ENCODE measurements at regions not wholly inside any gene's neighbourhood (a gene's known extent, or its start where the extent isn't known, plus 50 kb on each side); places are given as distances from the start of the nearest gene placed in this dataset.

DNA sequence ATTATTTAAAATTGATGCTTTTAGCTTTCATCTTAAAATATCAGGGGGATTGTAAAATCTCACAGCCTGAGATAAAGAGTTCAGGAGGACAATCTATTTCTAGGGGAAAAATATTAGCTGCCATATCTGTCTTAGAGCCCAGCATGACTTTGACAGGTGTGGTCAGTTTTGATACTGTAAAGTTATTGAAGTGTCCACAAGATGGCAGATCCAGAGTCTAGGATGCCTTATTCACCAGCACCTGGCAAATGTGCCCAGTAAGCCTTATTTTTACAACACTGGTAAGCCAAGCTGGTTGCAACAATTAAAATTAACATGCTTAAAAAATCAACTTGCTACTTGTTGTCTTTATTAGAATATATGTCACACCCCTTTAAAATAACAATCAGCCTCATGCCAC, 579.3 kb downstream of the SH2D4B start:
- Histone ChIP-seq H2AFZ (ENCODE audit: low read length) (no peak overlapping the region), H3K79me2 (ENCODE audit: insufficient read depth, low read depth, low read length) (no peaks in the 10 kb centered on the region), H4K20me1 (ENCODE audit: insufficient read depth, low read length) (no peaks in the 10 kb centered on the region), H3K9me2 (ENCODE audit: insufficient read depth, low read length) (no peaks in the 10 kb centered on the region), H3K27ac (ENCODE audit: low read depth, low read length, poor library complexity, severe bottlenecking) (no peak overlapping the region), H3K4me3 (ENCODE audit: low read depth, low read length, poor library complexity, severe bottlenecking) (no peak overlapping the region), H3K36me3 (ENCODE audit: insufficient read depth, low read length) (no peaks in the 10 kb centered on the region), H3K9me3 (ENCODE audit: low read length) (no peaks in the 10 kb centered on the region), H3K4me1 (ENCODE audit: insufficient read depth, low read length, poor library complexity, severe bottlenecking) (no peaks in the 10 kb centered on the region), H3K4me2 (ENCODE audit: low read length) (no peak overlapping the region)
- TF ChIP-seq, protein P1, sequence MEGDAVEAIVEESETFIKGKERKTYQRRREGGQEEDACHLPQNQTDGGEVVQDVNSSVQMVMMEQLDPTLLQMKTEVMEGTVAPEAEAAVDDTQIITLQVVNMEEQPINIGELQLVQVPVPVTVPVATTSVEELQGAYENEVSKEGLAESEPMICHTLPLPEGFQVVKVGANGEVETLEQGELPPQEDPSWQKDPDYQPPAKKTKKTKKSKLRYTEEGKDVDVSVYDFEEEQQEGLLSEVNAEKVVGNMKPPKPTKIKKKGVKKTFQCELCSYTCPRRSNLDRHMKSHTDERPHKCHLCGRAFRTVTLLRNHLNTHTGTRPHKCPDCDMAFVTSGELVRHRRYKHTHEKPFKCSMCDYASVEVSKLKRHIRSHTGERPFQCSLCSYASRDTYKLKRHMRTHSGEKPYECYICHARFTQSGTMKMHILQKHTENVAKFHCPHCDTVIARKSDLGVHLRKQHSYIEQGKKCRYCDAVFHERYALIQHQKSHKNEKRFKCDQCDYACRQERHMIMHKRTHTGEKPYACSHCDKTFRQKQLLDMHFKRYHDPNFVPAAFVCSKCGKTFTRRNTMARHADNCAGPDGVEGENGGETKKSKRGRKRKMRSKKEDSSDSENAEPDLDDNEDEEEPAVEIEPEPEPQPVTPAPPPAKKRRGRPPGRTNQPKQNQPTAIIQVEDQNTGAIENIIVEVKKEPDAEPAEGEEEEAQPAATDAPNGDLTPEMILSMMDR (conservative IDR thresholded peaks at IDR 0.05; ENCODE audit: low read length), result 0 out of 2 replicates have a peak, but pooled peaks have one; percentile 15
- no peak for TF ChIP-seq EZH2phosphoT487 (IDR thresholded peaks at IDR 0.05; ENCODE audit: borderline replicate concordance, low read depth, low read length)
- ChIA-PET CTCF (ENCODE audit: unreplicated experiment) (no interaction called here), POLR2A (no interaction called here)
- no TSS peak for BruUV-seq (replicated peaks)
- DNase-seq (ENCODE audit: low spot score), result no peak
- intact Hi-C loops (cut with micrococcal nuclease; ENCODE audit: unreplicated experiment), result no loop called here

DNA sequence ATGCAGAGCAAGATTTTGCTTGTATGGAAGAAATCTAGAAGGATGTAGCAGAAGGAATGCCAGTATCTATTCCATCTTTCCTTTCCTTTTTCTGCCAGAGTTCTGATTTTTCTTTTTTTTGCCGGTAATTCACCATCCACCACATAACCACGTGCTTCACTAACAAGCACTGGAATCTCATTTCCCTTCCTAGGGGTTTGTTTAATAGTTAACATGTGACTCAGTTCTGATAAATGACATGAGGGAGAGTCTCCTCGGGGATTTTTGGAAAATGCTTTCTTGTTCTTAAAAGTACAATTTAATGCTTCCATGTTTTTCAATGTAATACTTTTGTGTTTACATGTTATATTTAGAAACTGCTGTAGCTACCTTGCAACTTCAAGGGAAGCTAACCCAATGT, 590.2 kb downstream of the SH2D4B start:
- Histone ChIP-seq H3K4me3 (ENCODE audit: low read depth, low read length, poor library complexity, severe bottlenecking) (no peak overlapping the region), H3K4me1 (ENCODE audit: insufficient read depth, low read length, poor library complexity, severe bottlenecking) (no peaks in the 10 kb centered on the region), H4K20me1 (ENCODE audit: insufficient read depth, low read length) (no peaks in the 10 kb centered on the region), H3K4me2 (ENCODE audit: low read length) (no peak overlapping the region), H3K36me3 (ENCODE audit: insufficient read depth, low read length) (no peaks in the 10 kb centered on the region), H2AFZ (ENCODE audit: low read length) (no peak overlapping the region), H3K9me2 (ENCODE audit: insufficient read depth, low read length) (no peaks in the 10 kb centered on the region), H3K79me2 (ENCODE audit: insufficient read depth, low read depth, low read length) (no peaks in the 10 kb centered on the region), H3K9me3 (ENCODE audit: low read length) (no peaks in the 10 kb centered on the region), H3K27ac (ENCODE audit: low read depth, low read length, poor library complexity, severe bottlenecking) (no peak overlapping the region)
- intact Hi-C loops (cut with micrococcal nuclease; ENCODE audit: unreplicated experiment), result no loop called here
- ChIA-PET POLR2A (no interaction called here), CTCF (ENCODE audit: unreplicated experiment) (no interaction called here)
- TF ChIP-seq, protein P1 (conservative IDR thresholded peaks at IDR 0.05; ENCODE audit: low read length), result no peak
- TF ChIP-seq EZH2phosphoT487 (IDR thresholded peaks at IDR 0.05; ENCODE audit: borderline replicate concordance, low read depth, low read length), result no peak
- no TSS peak for BruUV-seq (replicated peaks)
- DNase-seq (ENCODE audit: low spot score), result no peak

DNA sequence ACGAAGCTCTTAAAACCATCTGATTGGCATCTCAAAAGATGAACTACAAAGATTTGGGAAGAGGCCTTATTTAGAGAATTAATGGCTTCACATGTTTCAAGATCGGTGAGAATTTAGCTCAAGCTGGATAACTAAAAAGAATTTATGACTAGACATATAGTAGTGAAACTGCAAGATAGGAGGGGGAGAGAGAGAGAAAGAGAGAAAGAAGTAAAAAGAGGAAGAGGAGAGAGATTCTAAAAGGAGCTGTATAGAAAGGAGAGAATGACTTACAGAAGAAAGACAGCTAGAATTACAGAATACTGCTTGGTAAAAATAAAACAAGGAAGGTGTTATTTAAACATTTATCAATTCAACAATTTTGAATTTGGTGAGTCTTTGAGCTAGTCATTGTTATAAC, 592.3 kb downstream of the SH2D4B start:
- no peak for TF ChIP-seq EZH2phosphoT487 (IDR thresholded peaks at IDR 0.05; ENCODE audit: borderline replicate concordance, low read depth, low read length)
- TF ChIP-seq, protein P1 (conservative IDR thresholded peaks at IDR 0.05; ENCODE audit: low read length), result no peak
- Histone ChIP-seq H3K4me1 (ENCODE audit: insufficient read depth, low read length, poor library complexity, severe bottlenecking) (no peaks in the 10 kb centered on the region), H4K20me1 (ENCODE audit: insufficient read depth, low read length) (no peaks in the 10 kb centered on the region), H3K4me3 (ENCODE audit: low read depth, low read length, poor library complexity, severe bottlenecking) (no peak overlapping the region), H3K79me2 (ENCODE audit: insufficient read depth, low read depth, low read length) (no peaks in the 10 kb centered on the region), H3K9me3 (ENCODE audit: low read length) (no peaks in the 10 kb centered on the region), H3K9me2 (ENCODE audit: insufficient read depth, low read length) (no peaks in the 10 kb centered on the region), H3K4me2 (ENCODE audit: low read length) (no peak overlapping the region), H2AFZ (ENCODE audit: low read length) (no peak overlapping the region), H3K36me3 (ENCODE audit: insufficient read depth, low read length) (no peaks in the 10 kb centered on the region), H3K27ac (ENCODE audit: low read depth, low read length, poor library complexity, severe bottlenecking) (no peak overlapping the region)
- intact Hi-C loops (cut with micrococcal nuclease; ENCODE audit: unreplicated experiment), result no loop called here
- CTCF ChIA-PET (ENCODE audit: unreplicated experiment), result no interaction called here
- DNase-seq (ENCODE audit: low spot score), result no peak
- BruUV-seq (replicated peaks), result no TSS peak
- POLR2A ChIA-PET, result no interaction called here

All from OCI-LY7 (cell line).